Endothelial cell (in vitro differentiated cells): ENCODE measurements at regions not wholly inside any gene's neighbourhood (a gene's known extent, or its start where the extent isn't known, plus 50 kb on each side); places are given as distances from the start of the nearest gene placed in this dataset.

ENCODE experiments used
- DNase-seq: peaks from one replicate; pipeline ENCODE4 v3.0.0; 2021; ENCODE audit warnings: low spot score
- H3K27ac Mint-ChIP-seq: one replicate; pipeline ENCODE4 v1.8.0; 2021; ENCODE audit warnings: mixed read lengths, inconsistent platforms; ENCODE audit not compliant: unreplicated experiment
- H3K27me3 Mint-ChIP-seq: one replicate; pipeline ENCODE4 v1.8.0; 2021; ENCODE audit warnings: mild to moderate bottlenecking, moderate library complexity, mixed read lengths, inconsistent platforms; ENCODE audit not compliant: unreplicated experiment
- H3K36me3 Mint-ChIP-seq: one replicate; pipeline ENCODE4 v1.8.0; 2021; ENCODE audit warnings: mild to moderate bottlenecking, low read depth, mixed read lengths, inconsistent platforms; ENCODE audit not compliant: unreplicated experiment
- H3K4me1 Mint-ChIP-seq: one replicate; pipeline ENCODE4 v1.8.0; 2021; ENCODE audit warnings: mild to moderate bottlenecking, mixed read lengths, inconsistent platforms; ENCODE audit not compliant: unreplicated experiment
- H3K4me3 Mint-ChIP-seq: one replicate; pipeline ENCODE4 v1.8.0; 2021; ENCODE audit warnings: mild to moderate bottlenecking, mixed read lengths, inconsistent platforms; ENCODE audit not compliant: unreplicated experiment
- H3K9me3 Mint-ChIP-seq: one replicate; pipeline ENCODE4 v1.8.0; 2021; ENCODE audit warnings: mixed read lengths, inconsistent platforms; ENCODE audit not compliant: unreplicated experiment
- CTCF ChIP-seq: fragments of 200-600 bp; sonication (generic); IDR thresholded peaks from one replicate; pipeline ENCODE4 v1.5.0; 2021; ENCODE audit warnings: antibody characterized with exemption; ENCODE audit not compliant: unreplicated experiment

- Mint-ChIP-seq H3K36me3 (no peaks in the 10 kb centered on the region), H3K9me3 (no peaks in the 10 kb centered on the region), H3K4me3 (no peak overlapping the region), H3K27ac (no peak overlapping the region), H3K27me3 (no peaks in the 10 kb centered on the region), H3K4me1 (peaks cover 5% of the 10 kb centered on the region)
- no peak for TF ChIP-seq CTCF
- DNase-seq = no peak
Observed at GRCh38 chr16:52234626-52235025, 312.3 kb downstream of the TOX3 start.

- no peaks in the 10 kb centered on the region for H3K36me3 Mint-ChIP-seq
- no peak for DNase-seq
- peaks cover 5% of the 10 kb centered on the region for H3K4me1 Mint-ChIP-seq
Observed at GRCh38 chr16:52229471-52229870, 317.5 kb downstream of the TOX3 start.

GRCh38 chr16:52227851-52228250, 319.1 kb downstream of the TOX3 start:
- Mint-ChIP-seq H3K36me3 (no peaks in the 10 kb centered on the region), H3K4me3 (no peak overlapping the region), H3K27ac (no peak overlapping the region), H3K27me3 (peaks cover 2% of the 10 kb centered on the region), H3K4me1 (no peaks in the 10 kb centered on the region), H3K9me3 (no peaks in the 10 kb centered on the region)
- no peak for TF ChIP-seq CTCF
- no peak for DNase-seq

More at GRCh38 chr16:52229471-52229870, 317.5 kb downstream of the TOX3 start:
- Mint-ChIP-seq H3K9me3 (no peaks in the 10 kb centered on the region), H3K4me3 (no peak overlapping the region), H3K27me3 (peaks cover 2% of the 10 kb centered on the region), H3K27ac (no peak overlapping the region)
- TF ChIP-seq CTCF = no peak

GRCh38 chr16:52212841-52213240, 334.1 kb downstream of the TOX3 start:
- no peaks in the 10 kb centered on the region for H3K36me3 Mint-ChIP-seq

GRCh38 chr16:52209227-52209626, 337.7 kb downstream of the TOX3 start:
- H3K36me3 Mint-ChIP-seq = no peaks in the 10 kb centered on the region
- H3K4me1 Mint-ChIP-seq = no peaks in the 10 kb centered on the region
- H3K27me3 Mint-ChIP-seq = peaks cover 2% of the 10 kb centered on the region
- TF ChIP-seq CTCF = no peak
- H3K9me3 Mint-ChIP-seq = no peaks in the 10 kb centered on the region
- no peak overlapping the region for H3K27ac Mint-ChIP-seq
- no peak for DNase-seq
- H3K4me3 Mint-ChIP-seq = no peak overlapping the region

More at GRCh38 chr16:52212841-52213240, 334.1 kb downstream of the TOX3 start:
- H3K4me3 Mint-ChIP-seq = no peak overlapping the region
- no peak for DNase-seq
- no peak overlapping the region for H3K27ac Mint-ChIP-seq
- no peak for TF ChIP-seq CTCF
- no peaks in the 10 kb centered on the region for H3K4me1 Mint-ChIP-seq
- no peaks in the 10 kb centered on the region for H3K27me3 Mint-ChIP-seq
- no peaks in the 10 kb centered on the region for H3K9me3 Mint-ChIP-seq
